D341Med (cell line): ENCODE measurements at regions not wholly inside any gene's neighbourhood (a gene's known extent, or its start where the extent isn't known, plus 50 kb on each side); places are given as distances from the start of the nearest gene placed in this dataset.

Experiments
- DNase-seq: peaks from one replicate; pipeline ENCODE4 v3.0.0; 2012; ENCODE audit warnings: low spot score

DNA sequence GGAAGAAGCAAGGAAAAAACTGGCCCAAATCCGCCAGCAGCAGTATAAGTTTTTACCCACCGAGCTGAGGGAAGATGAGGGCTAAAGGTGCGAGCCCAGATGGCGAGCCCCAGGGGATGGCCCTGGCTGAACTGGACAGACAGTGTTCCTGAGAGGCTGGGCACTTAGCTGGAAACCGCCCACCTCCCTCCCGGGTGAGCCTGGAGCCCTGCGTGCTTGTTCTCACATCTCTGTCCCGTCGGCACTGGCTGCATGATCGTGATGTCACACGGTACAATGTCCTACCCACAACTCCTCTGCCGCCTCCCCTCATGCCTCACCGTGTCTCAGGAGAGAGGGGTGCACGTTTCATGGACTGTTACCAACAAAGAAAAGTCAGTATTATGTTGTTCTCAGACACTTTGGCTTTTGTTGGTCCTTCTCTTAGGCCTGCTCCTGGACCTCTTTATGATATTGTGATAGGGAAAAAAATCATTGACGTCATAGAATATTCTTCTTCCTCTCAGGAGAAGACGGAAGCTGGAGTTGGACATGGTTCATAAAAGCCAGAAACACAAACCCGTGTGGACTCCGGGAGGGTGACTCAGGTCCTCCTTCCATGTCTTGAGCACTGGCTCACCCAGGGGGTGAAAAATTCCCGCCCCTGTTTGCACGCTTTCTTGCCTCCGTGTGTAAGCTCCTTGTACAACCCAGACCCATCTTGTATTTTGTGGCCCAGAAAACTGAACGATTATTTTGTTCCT lies 201.8 kb upstream of the TPM1 start:
- no peak for DNase-seq

GRCh38 chr15:62841269-62841628 lies 201.3 kb upstream of the TPM1 start:
- no peak for DNase-seq

GRCh38 chr15:62841891-62842559 lies 200.5 kb upstream of the TPM1 start:
- DNase-seq: no peak

DNA sequence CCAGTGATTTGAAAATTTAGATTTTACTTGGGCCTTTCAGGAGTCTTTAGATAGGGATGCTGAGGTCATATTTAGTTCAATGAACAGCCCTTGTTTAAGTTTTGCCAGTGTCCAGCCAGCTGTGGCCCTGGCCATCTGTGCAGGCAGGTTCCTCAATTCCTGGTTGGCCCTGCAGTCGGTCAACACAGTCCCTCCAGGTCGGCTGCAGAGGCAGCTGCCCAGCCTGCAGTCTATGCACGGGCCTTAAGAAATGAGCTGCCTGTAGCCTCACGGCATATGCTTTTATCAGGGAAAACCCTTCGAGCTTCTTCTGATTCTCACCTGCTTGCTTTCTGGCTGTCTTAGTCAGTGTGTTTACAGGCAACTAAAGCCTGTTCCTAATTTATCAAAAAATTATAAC lies 199.2 kb upstream of the TPM1 start:
- no peak for DNase-seq

DNA sequence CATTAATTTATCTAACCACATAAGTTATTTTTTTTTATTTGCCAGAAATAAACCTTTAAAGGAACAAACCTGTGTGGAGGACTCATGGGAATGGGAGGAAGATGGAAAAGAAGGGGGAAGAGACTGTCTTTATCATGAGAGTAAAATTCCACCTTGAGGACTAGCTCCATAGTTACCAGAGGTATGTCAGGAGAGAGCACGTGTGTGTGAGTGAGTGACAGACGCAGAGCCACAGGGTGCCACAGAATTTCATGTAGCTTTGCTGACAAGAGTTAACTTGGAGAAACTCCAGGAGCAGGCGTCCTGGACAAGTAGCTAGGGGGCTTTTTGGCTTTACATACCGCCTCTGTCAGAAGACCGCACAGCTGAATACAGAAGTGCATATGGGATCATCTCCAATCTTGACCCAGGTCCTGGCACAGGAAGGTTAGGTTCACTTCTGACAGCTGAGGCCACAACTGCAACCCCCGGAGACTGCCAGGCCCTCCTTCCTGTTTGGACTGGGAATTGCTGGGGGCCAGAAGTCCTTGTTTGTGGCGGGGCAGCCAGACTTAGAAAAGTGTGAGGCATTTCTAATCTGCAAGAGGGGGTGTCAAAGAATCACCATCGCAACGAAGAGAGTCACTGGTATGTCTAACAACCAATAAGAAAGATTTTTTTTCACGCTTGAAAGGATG lies 197.8 kb upstream of the TPM1 start:
- no peak for DNase-seq

- DNase-seq: no peak
These were observed 197.1 kb upstream of the TPM1 start for GRCh38 chr15:62845241-62846126.

- DNase-seq: no peak
These were observed 196.3 kb upstream of the TPM1 start for GRCh38 chr15:62846131-62846804.

- no peak for DNase-seq
These were observed 195.6 kb upstream of the TPM1 start for GRCh38 chr15:62846805-62847495.

DNA sequence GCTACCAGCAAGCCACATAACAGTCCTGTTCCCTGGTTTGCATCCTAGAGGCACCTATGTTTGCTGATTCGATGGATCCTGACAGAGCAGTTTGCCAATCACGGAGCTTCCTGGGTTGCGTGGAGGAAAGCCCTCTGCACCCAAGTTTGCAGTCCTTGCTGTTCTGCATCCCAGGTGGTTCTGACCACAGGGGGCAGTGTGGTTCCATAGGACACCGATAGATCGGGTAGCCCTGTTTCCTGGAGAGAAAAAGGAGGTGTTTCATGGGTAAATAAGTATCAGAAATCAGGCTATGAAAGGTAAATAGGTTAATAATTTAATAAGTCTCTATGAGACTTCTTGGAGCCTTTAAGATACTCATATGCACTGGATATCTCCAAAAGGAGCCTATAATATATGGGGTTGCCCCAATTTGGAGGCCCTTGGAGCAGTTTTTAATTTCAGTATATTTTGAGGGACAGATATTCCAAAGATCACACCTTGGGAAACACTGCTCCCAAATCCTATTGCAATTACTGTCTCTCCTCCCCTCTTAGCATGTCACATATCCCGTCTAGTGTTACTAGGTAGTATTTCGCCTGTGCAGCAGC lies 194.6 kb upstream of the TPM1 start:
- peak; percentile 78 for DNase-seq

- no peak for DNase-seq
These were observed 193.9 kb upstream of the TPM1 start for GRCh38 chr15:62848632-62849050.

DNA sequence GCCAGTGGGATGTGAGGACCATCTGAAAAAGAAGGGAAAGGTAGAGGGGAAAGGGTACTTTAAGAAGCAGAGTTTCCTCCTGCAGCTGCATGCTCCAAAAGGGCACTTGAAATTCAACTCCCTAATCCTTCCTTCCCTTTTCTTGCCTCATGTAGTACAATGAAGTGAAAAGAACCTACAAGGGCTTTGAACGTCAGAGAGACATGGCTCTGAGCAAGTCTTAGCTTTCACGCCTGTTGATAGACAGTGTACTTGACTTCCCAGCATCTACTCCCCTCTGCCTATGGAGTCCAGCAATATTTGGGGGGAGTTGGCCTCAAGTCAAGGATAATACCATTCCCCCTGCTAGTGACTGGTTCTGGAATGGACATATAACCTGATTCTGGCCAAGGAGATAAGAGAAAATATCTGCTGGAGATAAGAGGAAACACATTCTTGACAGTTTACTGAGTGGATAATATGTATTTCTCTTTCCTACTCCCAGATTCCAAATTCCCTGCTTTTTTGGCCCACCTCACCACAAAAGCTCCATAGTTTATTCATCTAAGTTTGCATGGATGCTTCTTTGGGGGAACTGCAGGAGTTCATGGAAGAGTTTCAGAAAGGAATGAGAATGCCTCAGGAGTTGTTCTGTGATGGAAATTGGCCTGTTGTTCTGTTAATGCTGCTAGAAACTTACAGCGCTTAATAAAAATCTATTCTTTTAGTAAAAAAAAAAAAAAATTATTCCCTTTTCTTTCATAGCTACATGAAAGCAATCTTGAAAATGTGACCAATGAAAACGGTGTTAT lies 193.0 kb upstream of the TPM1 start:
- no peak for DNase-seq

- DNase-seq: no peak
These were observed 192.2 kb upstream of the TPM1 start for GRCh38 chr15:62850318-62850717.

- DNase-seq: no peak
These were observed 191.7 kb upstream of the TPM1 start for GRCh38 chr15:62850791-62851291.

DNA sequence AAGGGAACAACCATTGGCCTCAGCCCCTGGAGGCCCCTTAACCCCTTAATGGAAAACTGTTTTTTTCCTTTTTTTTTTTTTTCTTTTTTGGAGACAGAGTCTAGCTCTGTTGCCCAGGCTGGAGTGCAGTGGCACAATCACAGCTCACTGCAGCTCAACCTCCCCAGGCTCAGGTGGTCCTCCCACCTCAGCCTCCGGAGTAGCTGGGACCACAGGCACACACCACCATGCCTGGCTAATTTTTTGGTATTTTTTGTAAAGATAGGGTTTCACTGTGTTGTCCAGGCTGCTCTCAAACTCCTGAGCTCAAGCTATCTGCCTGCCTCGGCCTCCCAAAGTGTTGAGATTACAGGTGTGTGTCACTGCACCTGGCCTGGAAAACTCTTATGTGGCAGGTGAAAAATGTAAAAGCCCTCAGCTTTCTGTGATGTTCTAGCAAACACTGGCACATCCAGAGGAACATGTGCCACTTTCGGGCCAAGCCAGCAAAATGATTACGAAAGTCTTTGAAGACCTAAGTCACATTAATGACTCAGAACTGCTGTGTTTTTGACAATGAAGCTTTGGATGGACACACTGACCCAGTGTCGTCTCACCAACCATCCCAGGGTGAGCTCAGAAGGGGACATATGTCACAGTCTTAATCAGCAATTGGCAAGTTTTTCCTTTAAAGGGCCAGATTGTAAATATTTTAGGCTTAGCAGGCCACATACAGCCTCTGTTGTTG lies 189.3 kb upstream of the TPM1 start:
- no peak for DNase-seq

DNA sequence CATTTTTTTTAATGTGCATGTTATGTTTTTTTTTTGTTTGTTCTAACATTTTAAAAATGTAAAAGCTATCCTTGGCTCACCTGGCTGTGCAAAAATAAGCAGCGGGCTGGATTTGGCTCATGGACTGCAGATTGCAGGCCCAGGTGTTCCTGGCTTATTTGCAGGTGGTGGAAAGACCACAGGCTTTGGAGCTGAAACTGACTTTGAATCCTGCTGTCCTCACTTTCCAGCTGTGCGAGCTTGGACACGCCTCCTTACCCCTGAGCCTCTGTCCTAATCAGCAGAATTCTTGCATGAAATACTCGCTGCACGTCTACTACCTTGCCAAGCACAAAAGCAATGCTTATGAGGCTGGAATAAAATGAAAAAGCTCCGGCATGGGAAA lies 188.7 kb upstream of the TPM1 start:
- no peak for DNase-seq

DNA sequence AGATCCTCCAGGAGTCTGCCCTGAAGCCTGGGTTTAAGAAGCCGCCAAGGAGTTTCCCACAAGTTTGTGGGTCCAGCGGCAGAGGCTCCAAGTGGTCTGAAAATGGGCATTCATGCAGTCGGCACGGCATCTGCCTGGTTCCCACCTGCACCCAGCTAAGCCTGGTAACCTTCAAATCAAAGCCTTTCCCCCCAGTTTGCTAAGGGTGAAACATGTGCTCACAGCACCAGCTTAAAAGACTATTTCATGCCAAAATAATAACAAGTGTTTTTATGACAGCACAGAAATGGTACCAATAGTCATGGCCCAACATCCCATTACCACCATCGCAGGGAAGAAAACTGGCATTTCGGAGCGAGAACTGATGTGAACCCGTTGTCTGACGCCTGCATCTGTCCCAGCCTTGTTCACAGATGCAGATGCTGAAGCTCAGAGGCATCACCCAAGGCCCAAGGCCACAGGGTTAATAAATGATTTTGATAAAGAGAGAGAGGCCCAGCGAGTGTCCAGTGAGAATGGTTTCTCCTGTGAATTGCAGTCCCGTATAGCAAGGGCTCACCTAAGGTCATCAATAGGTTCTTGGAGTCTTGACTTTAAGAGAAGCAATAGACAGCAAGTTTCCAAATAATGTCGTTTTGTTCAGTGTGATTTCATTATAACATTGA lies 188.0 kb upstream of the TPM1 start:
- DNase-seq: no peak

- no peak for DNase-seq
These were observed 187.5 kb upstream of the TPM1 start for GRCh38 chr15:62855085-62855476.

DNA sequence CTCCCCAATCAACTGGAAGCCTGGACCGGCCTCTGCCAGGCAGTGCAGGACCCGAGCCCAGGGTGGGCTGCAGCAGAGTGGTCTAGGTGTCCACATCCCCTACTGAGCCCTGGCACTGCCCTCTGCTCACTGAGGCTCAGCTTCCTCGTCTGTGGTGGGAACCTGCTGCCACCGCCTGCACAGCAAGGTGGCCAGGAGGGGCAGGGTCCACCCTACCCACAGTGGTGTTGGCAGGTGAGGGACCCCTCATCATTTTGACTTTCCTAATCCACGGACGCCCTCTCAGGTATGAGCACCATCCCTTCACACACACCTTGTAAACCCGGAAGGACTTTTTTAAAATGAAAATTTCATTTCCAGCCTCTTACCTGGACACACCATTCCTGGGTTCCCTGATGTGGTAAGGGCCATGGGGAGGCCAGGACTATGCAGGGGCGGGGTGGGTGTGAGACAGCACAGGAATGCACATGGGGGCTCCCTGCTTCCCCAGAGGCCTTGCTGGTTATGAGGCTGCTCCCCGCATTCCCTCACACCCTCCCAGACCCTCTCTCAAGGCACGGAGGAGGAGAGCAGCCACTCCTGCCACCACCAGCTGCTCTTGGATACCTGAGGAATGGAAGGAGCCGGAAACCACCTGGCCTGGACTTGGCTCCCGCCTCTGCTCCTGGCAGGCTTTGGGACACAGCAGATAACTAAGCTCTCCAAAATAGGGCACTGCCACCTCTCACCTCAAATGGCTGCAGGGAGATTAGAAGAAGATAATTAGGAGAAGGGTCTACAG lies 185.9 kb upstream of the TPM1 start:
- DNase-seq: no peak
